Fibroblast of the aortic adventitia (primary cell): ENCODE measurements at regions not wholly inside any gene's neighbourhood (a gene's known extent, or its start where the extent isn't known, plus 50 kb on each side); places are given as distances from the start of the nearest gene placed in this dataset.

Experiments
- DNase-seq: peaks from one replicate; pipeline ENCODE4 v3.0.0-alpha.2; 2010; ENCODE audit warnings: low read depth
- H3K4me3 ChIP-seq: 2 replicates; pipeline ENCODE4 v1.5.1; 2011; ENCODE audit warnings: low read depth, mild to moderate bottlenecking, control low read depth, low read length, moderate library complexity
- CTCF ChIP-seq: IDR thresholded peaks from 2 replicates; pipeline ENCODE4 v1.5.1; 2011; ENCODE audit warnings: mild to moderate bottlenecking, low read length, control low read depth, inconsistent platforms; ENCODE audit not compliant: insufficient read depth

DNA sequence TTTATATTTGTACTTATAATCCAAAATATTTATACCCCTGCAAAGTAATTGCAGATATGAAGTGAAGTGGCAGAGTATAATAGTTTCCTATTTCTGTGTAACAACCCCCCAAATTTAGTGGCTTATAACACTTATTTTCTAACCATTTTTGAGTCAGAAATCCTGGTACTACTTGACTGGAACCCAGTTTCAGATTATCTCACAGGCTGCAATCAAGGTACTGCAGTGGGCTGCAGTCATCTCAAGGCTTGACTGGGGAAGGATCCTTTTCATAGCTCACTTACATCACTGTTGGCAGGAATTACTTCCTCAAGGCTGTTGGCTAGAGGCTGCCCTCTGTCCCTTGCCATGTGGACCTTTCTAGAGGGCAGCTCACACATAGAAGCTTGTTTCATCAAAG lies 558.2 kb upstream of the PKDCC start:
- TF ChIP-seq CTCF = no peak
- no peak for DNase-seq
- H3K4me3 ChIP-seq = no peak overlapping the region

GRCh38 chr2:41495050-41495449 lies 552.8 kb upstream of the PKDCC start:
- DNase-seq = peak; percentile 0
- no peak for TF ChIP-seq CTCF
- H3K4me3 ChIP-seq = no peak overlapping the region

GRCh38 chr2:41496908-41497307 lies 550.9 kb upstream of the PKDCC start:
- no peak for TF ChIP-seq CTCF
- no peak overlapping the region for H3K4me3 ChIP-seq
- no peak for DNase-seq

- no peak for TF ChIP-seq CTCF
- no peak for DNase-seq
- no peak overlapping the region for H3K4me3 ChIP-seq
Observed at GRCh38 chr2:41498781-41499180, 549.0 kb upstream of the PKDCC start.

DNA sequence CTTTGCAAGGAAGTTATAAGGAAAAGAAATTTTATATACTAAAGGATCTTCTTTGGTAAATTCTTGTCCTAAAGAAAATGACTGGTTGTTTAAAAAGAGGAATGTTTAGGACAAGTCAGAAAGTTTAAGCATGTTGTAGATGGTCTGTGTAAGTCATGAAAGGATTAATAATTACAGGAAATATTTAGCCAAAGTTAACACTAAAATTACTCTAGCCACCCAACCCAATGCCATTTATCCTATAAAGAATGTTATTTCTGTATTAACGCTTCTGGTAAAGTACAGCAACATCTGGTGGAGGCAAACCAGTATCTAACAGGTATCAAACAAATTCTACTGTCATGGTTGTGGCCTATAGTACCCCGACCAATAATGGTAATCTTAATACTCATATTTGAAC lies 546.9 kb upstream of the PKDCC start:
- H3K4me3 ChIP-seq = no peak overlapping the region
- no peak for DNase-seq
- no peak for TF ChIP-seq CTCF

GRCh38 chr2:41502752-41503151 lies 545.1 kb upstream of the PKDCC start:
- DNase-seq = no peak
- no peak for TF ChIP-seq CTCF
- no peak overlapping the region for H3K4me3 ChIP-seq

DNA sequence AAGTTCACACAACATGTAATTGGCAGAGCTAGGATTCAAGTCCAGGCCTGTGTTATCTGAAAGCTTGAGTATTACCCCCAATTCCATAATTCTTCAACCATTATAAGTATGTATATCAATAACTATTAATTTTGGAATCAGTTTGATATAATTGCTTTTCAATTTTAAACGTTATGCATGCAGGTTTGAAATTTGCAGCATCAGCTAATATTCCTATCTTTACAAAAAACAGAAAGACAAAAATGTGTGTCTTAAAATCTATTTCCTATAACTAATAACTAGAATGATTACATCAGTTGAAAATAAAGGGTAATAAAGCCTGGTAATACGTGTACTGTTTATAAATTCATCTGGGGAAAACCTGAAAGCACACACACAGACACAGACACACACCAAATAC lies 543.3 kb upstream of the PKDCC start:
- no peak overlapping the region for H3K4me3 ChIP-seq
- DNase-seq = no peak
- TF ChIP-seq CTCF = no peak
